MM.1S (cell line): ENCODE measurements at regions not wholly inside any gene's neighbourhood (a gene's known extent, or its start where the extent isn't known, plus 50 kb on each side); places are given as distances from the start of the nearest gene placed in this dataset.
"Not testable (repeated sequence)": the region's sequence is repeated elsewhere in the genome, so short reads cannot be mapped to it uniquely, and the experiment has no call there.

Source experiments
- CTCF ChIP-seq: fragments of 300-600 bp; sonication (generic); IDR thresholded peaks from 2 replicates; pipeline ENCODE4 v1.5.1; 2016; ENCODE audit warnings: antibody characterized with exemption, low read length, mixed read lengths
- EZH2 ChIP-seq: fragments of 300-600 bp; sonication (generic); optimal IDR thresholded peaks from 2 replicates; pipeline ENCODE3; 2017; ENCODE audit warnings: low read depth, mild to moderate bottlenecking, antibody characterized with exemption, low read length, mixed read lengths
- EZH2phosphoT487 ChIP-seq: fragments of 300-600 bp; sonication (generic); IDR thresholded peaks from 2 replicates; pipeline ENCODE4 v1.6.1; 2018; ENCODE audit warnings: antibody characterized with exemption, low read length

- TF ChIP-seq CTCF, EZH2phosphoT487, EZH2: not testable (repeated sequence)
These were observed 125.4 kb downstream of the OR4F15 start for GRCh38 chr15:101937362-101937761.
